ENCODE measurements at regions not wholly inside any gene's neighbourhood (a gene's known extent, or its start where the extent isn't known, plus 50 kb on each side); places are given as distances from the start of the nearest gene placed in this dataset.

- TF ChIP-seq EZH2 (IDR thresholded peaks at IDR 0.05; ENCODE audit: borderline replicate concordance, low read length) (no peak), CTCF (conservative IDR thresholded peaks at IDR 0.05 in 1 of 2, IDR thresholded peaks at IDR 0.05 in 1 of 2; ENCODE audit: extremely low read depth in 1 of 2, insufficient read depth in 1 of 2, low read depth in 1 of 2, low read length in 2 of 2) (no peak)
These were observed 413.7 kb upstream of the FSHR start for GRCh38 chr2:49567811-49568600.

All from mammary epithelial cell (primary cell).